Middle frontal gyrus (tissue), 1 donor: ENCODE measurements at regions not wholly inside any gene's neighbourhood (a gene's known extent, or its start where the extent isn't known, plus 50 kb on each side); places are given as distances from the start of the nearest gene placed in this dataset.
A peak's percentile ranks its signal among the peaks of the same experiment; 100 is the strongest.
"Not testable (repeated sequence)": the region's sequence is repeated elsewhere in the genome, so short reads cannot be mapped to it uniquely, and the experiment has no call there.

ENCODE experiments used
- DNase-seq: peaks from one replicate; pipeline ENCODE4 v3.0.0-alpha.2; 2015; ENCODE audit warnings: low spot score; ENCODE audit errors: extremely low spot score

- no peak for DNase-seq
These were observed 832.6 kb upstream of the SLC39A10 start for GRCh38 chr2:194824450-194824849.

- DNase-seq = no peak
These were observed 834.4 kb upstream of the SLC39A10 start for GRCh38 chr2:194822657-194823056.

GRCh38 chr2:194822097-194822496, 834.9 kb upstream of the SLC39A10 start:
- DNase-seq = no peak

- DNase-seq = no peak
These were observed 837.7 kb upstream of the SLC39A10 start for GRCh38 chr2:194819367-194819766.

GRCh38 chr2:194815475-194815874, 841.6 kb upstream of the SLC39A10 start:
- no peak for DNase-seq

- no peak for DNase-seq
These were observed 854.4 kb upstream of the SLC39A10 start for GRCh38 chr2:194802589-194802988.

- not testable (repeated sequence) for DNase-seq
These were observed 870.0 kb upstream of the SLC39A10 start for GRCh38 chr2:194787071-194787470.

GRCh38 chr2:194771394-194771793, 885.6 kb upstream of the SLC39A10 start:
- not testable (repeated sequence) for DNase-seq

- DNase-seq = no peak
These were observed 888.0 kb upstream of the SLC39A10 start for GRCh38 chr2:194769030-194769429.

- DNase-seq = no peak
These were observed 891.3 kb upstream of the SLC39A10 start for GRCh38 chr2:194765723-194766122.

- no peak for DNase-seq
These were observed 906.1 kb upstream of the SLC39A10 start for GRCh38 chr2:194750926-194751325.

- no peak for DNase-seq
These were observed 911.4 kb upstream of the SLC39A10 start for GRCh38 chr2:194745557-194746146.

GRCh38 chr2:194742706-194743105, 914.3 kb upstream of the SLC39A10 start:
- DNase-seq = no peak

- DNase-seq = no peak
These were observed 917.8 kb upstream of the SLC39A10 start for GRCh38 chr2:194739217-194739616.

- DNase-seq = no peak
These were observed 921.0 kb upstream of the SLC39A10 start for GRCh38 chr2:194735837-194736542.

GRCh38 chr2:194730266-194730665, 926.8 kb upstream of the SLC39A10 start:
- DNase-seq = no peak

- no peak for DNase-seq
These were observed 931.9 kb upstream of the SLC39A10 start for GRCh38 chr2:194725169-194725568.

- DNase-seq = peak; percentile 69
These were observed 933.6 kb upstream of the SLC39A10 start for GRCh38 chr2:194723446-194723845.

- DNase-seq = no peak
These were observed 935.8 kb upstream of the SLC39A10 start for GRCh38 chr2:194721227-194721626.

GRCh38 chr2:194720462-194720861, 936.6 kb upstream of the SLC39A10 start:
- no peak for DNase-seq

GRCh38 chr2:194718881-194719280, 938.1 kb upstream of the SLC39A10 start:
- DNase-seq = no peak

GRCh38 chr2:194714541-194714940, 942.5 kb upstream of the SLC39A10 start:
- DNase-seq = no peak

GRCh38 chr2:194709840-194710239, 947.2 kb upstream of the SLC39A10 start:
- no peak for DNase-seq
